ENCODE measurements at regions not wholly inside any gene's neighbourhood (a gene's known extent, or its start where the extent isn't known, plus 50 kb on each side); places are given as distances from the start of the nearest gene placed in this dataset.

- no peak for DNase-seq
- H3K36me3 ChIP-seq (replicated peaks), result no peaks in the 10 kb centered on the region
- in situ Hi-C loops (cut with HindIII; ENCODE audit: low pct_ligation_motif_present, low sequenced_read_pairs), result no loop called here
- no peak for TF ChIP-seq CTCF (IDR thresholded peaks at IDR 0.05; ENCODE audit: low read depth, low read length, missing control alignments)
- no peak overlapping the region for H3K4me3 ChIP-seq (ENCODE audit: low read depth, low read length)
- no peak overlapping the region for H3K27ac ChIP-seq
- H3K27me3 ChIP-seq (replicated peaks), result peaks cover 15% of the 10 kb centered on the region
Observed at GRCh38 chr9:121601194-121601593, 50.2 kb upstream of the DAB2IP start.

Measured in brain microvascular endothelial cell (primary cell).